HuH-7.5 (cell line): ENCODE measurements at regions not wholly inside any gene's neighbourhood (a gene's known extent, or its start where the extent isn't known, plus 50 kb on each side); places are given as distances from the start of the nearest gene placed in this dataset.
"Not testable (repeated sequence)": the region's sequence is repeated elsewhere in the genome, so short reads cannot be mapped to it uniquely, and the experiment has no call there.

Experiments
- DNase-seq: peaks from one replicate; pipeline ENCODE4 v3.0.0; 2011; ENCODE audit warnings: low spot score

DNA sequence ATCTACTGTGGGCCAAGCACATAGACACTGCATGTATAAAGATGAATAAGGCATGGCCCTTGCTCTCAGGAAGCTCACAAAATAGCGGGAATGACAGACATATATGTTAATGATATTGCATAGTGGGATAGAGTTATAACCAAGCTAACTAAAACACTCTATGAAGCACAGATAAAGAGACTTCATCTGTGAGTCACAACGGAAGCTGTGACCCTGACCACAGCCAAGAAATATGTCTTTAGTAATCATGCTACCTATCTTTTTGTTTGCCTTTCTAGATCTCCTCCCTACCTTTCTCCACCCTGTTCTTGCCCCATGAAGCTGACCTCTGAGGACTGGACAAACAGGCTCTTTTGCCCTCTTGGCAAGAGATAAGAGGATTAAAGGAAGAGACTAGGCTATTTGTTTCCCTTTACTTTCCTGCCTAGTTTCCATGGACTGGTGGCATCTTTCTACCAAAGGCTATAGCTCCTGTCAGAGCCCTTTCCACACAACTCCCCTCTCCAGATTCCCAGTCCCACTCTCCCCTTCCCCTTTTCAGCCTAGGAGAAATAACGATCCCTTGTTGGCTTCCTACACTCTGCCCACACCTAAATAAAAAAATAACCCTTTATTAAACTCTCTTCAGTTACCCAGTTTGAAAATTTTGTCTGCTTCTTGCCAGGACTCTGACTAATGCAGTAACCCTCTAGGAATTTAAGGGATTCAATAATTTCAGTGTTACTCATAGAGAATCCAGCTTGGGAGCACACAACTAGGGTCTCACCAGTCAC lies 504.9 kb upstream of the MARCKS start:
- DNase-seq, result no peak

DNA sequence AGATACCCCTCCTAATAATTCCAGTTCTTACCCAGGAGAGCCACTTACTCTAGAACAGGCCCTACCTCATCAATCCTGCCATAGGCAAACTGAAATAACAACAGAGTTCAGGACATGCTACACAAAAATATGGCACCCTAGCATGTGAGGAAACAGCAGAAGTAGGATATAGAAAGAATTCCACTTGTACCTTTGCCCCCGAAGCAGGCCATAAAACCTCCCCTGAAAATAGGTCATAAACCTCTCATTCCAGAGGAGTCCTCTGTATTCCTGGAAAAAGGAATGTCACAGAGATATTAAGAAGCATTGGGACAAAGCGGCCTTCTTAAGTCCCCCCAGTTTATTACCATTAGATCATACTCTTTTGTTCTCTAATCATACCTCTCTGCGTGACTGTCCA lies 504.3 kb upstream of the MARCKS start:
- DNase-seq, result no peak

DNA sequence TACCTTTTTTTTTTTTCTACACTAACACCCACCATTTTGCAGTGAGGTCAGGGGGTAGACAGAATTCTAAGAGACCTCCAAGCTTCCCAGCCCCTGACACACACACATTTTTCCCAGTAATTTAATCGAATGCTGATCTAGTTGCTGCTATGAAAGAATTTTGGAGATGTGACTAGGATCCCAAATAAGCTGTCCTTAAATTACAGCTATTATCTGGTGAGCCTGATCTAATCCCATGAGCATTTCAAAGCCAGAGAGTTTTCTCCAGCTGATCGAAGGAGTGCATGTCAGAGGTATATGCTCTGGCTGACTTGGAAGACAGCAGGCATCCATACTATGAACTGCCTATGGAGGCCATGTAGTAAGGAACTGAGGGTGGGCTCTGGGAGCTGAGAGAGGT lies 503.8 kb upstream of the MARCKS start:
- no peak for DNase-seq

DNA sequence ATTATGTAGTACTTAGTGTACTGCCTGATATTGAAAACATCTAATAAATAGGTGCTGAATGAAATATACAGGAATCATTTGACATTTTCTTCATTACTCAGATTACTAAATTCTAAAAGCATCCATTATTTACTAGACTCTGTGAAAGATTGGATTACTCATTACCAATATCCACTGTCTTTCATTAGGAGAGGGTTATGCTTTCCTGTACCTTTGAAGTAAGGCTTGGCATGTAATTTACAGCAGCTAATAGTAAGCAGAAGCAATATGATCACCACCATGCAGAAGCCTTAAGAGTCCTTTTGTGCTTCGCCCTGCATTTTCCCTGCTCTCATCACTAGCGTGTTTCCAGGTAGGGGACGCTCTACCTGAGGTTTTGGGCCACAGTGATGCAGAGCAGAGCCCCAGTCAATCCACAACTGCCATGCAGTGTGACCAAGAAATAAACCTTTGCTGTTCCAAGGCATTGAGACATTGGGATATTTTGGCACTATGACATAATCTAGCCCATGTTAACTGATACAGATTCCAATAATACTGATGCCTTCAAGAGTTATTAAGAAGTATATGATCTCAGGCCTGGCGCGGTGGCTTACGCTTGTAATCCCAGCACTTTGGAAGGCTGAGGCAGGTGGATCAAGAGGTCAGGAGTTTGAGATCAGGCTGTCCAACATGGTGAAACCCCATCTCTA lies 502.8 kb upstream of the MARCKS start:
- no peak for DNase-seq

DNA sequence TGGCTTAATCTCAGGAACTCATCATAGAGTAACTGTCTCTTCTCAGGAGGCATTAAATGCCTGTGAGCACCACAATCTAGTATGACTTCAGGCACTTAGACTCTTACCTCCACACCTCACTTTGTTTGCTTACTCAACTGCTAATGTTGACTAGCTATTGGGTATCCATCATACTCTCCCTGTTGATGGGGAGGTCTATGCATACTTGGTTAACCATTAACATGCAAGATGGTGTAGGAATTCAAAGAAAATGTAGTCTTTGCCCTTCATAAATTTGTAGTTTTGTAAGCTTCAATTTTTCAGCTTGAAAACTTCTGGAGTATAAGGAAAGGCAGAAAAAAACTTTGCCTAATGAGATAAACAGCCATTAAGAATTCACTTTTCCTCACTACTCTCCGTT lies 501.0 kb upstream of the MARCKS start:
- DNase-seq, result peak; percentile 28

DNA sequence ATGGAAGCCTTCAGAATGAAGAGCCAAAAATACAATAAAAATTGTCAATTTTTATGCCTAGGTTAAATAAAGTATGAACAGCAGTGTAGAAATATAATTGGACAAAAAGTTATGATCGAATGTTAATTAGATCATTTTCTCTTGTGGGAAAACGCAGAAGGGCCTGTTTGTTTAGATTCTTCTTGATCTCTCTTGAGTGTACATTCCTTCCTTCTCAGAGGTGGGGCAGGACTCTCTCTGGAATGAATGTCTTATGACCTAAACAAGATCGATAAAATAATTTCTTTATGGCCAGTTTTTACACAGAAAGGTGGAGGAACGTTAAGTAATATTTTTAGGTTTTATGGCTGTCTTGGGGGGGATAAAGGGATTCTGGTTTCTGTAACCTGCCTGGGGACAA lies 500.1 kb upstream of the MARCKS start:
- DNase-seq, result no peak

DNA sequence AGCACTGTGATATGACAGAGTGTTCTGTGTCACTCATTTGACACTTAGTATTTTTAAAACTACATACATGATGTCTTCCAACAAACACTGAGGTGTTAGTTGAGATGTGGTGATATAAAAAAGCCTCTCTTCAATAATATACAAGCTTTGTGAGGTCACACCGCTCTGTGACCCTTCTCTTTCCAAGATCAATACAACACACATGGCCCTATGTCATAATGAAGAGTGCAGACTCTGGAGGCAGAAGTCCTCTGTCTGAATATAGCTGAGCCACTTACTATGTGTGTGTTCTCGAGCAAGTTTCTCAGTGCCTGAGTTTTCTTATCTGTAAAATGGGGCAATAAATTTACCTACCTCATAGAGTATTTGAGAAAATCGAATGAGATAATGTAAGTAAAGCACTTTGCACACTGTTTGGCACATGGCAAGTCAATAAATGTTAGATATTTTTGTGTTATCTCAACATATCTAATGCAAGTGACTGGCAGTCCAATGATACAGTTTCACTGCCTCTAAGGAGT lies 499.0 kb upstream of the MARCKS start:
- no peak for DNase-seq

DNA sequence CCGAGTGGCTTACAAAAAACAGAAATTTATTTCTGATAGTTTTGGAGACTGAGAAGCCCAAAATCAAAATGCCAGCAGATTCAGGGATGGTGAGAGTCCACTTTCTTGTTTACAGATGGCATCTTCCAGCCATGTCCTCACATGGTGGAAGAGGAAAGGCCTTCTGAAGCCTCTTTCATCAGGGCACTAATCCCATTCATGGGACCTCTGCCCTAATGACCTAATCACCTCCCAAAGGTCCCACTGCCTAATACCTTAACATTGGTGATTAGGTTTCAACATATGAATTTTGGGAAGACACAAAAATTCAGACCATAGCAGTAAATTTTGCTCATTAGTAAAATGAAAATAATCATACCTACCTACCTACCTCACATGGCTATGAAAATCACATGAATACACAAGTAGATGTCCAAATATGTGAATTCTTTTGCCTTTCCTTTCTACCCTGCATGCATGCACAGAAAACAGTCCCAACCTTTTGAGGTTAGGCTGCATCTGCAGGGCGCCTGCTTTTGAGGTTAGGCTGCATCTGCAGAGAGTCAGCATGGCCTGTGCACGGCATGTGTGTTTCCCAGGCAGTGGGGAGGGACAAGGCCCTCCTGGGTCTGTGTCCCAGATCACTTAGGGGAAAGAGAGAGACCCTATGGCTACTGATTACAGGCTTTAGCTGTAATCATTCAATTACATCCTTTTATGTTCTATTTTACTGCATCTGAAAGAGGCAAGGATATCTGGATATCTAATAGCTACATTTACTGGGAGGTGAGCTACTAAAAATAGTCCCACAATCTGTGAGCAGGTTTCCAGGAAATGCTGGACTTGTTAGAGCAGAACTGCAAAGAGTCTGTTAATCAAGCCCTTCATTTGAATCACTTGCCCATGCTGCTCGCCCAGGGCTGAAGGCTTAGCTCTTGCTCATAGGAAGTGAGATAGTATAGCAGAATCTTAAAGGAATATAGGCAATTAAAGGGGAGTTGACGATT lies 497.7 kb upstream of the MARCKS start:
- DNase-seq, result no peak

DNA sequence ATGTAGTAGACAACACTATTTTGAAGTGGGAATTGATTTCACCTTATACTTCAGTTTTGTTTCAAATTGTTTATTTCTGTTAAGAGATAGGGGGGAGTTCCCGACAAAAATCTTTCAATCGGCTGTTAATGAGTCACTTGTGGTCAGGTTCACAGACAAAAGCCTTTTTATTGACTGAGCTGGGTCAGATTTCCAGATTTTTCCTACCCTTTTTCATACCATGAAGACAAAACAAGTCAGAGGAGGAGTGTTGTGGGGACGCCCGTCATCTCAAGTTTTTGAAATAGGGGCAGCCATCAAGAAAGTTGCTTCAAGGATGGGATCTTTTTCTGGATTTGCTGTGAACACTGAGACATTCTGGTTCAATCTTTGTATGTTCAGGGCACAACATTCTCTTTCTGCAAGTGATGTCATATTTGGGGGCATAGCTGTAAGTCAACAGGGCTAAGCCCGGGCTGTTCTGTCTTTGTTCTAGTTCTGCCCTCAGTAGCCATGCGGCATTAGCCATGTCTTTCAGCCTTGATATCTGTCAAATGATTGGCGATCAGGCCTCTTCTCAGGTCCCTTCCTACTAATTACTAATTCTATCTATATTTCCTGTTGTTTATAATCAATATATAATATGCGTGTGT lies 496.0 kb upstream of the MARCKS start:
- no peak for DNase-seq

DNA sequence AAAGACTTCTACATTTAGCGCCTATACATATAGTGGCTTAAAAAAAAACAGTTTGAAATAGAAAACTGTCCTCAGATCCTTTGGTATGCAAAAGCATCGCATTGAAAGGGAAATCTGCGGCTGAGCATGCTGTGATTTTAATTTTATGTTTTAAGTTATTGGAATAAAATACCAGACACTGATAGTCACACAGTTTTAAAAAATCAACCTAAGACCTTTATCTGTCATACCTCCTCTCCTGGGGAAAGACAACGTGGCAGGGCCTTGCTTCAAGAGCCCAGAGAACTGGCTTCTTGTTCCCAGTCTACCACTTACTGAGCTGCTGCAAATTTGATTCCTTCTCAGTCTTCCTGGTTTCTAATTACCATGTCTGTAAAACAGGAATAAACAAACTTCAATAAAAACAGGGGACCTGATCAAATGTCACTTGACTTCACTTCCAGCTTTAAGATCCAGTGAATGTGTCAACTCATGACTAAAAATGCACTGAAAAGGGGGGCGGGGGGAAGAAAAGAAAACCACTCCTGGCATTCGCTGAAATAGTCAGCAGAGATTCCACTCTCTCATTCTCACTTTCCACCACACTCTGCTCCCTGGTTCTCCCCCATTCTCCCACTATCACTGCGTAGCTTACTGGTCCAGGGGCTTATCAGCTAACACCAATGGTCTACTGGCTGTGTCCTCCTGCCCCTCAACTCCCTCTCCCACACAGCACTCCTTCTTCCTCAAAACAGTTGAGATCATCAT lies 494.7 kb upstream of the MARCKS start:
- DNase-seq, result no peak

DNA sequence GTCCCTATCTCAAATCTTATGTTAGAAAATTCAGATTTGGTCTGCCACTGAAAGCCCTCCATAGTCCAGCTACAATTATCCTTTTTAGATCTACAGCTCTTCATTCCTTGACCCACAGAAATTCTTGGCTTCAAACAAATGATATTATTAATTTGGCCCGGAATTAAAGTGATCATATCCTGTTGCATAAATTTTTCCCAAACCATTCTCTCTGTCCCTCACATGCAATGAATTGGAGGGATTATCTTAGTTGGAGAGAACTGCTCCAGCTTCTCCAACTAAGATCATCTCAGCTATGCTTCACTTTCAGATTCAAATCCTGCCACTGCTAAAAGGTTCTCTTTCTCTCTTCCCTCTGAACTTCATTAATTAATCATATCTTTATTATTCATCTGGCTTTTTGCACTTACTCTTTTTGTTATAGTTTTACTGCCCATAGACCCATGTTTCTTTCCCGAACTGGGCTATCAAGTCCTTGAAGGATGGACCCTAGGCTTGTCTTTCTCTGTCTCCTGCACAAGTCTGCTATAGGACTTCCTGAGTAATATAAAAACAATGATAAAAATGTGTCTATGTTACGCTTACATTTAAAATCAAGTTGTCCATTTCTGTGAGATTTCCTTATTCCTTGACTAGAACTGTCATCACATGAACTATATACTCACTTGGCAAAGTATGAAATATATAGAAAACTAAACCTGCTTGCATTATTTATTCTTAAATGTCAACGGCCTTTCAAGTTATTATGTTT lies 493.9 kb upstream of the MARCKS start:
- DNase-seq, result no peak

DNA sequence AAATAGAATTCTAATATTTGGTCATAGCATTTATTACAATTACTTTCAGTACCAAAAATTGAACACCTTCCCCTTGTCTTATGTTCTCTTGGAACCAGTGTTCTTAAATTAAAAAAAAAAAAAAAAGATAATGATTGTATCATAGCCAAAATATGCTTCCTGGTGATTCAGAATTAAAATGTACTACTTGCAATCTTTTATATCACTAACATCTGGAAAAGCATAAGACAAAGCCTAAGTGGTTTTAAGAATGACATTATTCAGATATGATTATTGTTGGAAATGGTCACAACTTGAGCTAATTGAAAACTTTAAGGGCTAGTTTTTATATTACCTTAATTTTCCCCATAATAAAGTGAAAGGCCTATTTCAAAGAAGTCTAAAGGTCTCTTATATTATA lies 493.3 kb upstream of the MARCKS start:
- DNase-seq, result no peak

DNA sequence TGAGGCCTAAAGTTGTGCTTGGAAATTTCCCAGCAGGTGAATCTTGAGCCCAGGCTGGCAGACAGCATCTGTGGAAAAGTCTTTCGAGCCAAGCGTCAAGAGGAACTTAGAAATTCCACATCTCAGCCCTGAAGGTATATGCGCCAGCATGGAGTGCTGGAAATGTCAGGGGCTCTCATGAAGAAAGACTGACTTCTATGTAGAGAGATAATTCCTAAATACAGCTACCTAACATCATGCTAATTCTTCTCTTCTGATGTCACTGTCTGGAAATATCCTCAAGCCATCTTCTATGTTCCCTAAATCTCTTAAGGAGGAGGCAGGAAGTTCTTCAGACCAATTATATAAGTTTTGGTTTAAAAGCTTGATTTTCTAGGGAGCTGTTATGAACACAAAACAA lies 492.4 kb upstream of the MARCKS start:
- DNase-seq, result no peak

DNA sequence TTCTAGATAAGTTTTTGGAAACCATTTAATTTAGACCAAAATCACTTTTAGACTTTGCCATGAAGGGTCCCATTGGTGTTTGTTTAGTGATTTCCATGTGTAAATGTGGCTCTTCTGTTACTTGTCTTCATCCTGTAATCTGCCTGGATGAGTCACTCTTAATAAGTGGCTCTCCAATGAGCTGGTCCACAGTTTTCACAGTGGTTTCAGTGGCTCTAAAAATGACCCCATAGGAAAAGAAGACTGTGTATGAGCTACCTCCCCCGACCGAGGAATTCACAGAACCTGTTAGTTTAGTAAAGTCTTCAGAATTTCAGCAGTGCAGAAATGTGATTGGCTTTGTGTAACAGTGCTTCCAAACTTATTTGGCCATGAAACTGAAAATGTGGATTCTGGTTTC lies 492.0 kb upstream of the MARCKS start:
- DNase-seq, result no peak

DNA sequence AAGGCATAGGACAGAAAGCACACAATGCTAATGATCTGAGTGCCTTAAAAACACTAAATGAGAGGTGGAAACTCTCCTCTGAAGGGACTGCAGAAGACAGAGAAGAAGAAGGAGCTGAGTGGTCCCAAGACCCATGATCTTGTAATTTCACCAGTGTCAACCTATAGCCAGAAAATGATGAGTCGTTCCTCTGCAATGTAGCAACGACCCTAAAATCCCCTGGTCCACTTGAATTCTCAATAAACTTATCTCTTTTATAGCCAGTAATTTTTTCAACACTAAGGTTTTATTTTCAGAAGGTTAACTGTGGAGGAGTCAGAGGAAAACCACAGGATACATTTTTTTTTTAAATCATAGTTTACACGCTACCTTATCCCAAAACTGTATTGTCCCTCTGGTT lies 490.6 kb upstream of the MARCKS start:
- DNase-seq, result no peak

DNA sequence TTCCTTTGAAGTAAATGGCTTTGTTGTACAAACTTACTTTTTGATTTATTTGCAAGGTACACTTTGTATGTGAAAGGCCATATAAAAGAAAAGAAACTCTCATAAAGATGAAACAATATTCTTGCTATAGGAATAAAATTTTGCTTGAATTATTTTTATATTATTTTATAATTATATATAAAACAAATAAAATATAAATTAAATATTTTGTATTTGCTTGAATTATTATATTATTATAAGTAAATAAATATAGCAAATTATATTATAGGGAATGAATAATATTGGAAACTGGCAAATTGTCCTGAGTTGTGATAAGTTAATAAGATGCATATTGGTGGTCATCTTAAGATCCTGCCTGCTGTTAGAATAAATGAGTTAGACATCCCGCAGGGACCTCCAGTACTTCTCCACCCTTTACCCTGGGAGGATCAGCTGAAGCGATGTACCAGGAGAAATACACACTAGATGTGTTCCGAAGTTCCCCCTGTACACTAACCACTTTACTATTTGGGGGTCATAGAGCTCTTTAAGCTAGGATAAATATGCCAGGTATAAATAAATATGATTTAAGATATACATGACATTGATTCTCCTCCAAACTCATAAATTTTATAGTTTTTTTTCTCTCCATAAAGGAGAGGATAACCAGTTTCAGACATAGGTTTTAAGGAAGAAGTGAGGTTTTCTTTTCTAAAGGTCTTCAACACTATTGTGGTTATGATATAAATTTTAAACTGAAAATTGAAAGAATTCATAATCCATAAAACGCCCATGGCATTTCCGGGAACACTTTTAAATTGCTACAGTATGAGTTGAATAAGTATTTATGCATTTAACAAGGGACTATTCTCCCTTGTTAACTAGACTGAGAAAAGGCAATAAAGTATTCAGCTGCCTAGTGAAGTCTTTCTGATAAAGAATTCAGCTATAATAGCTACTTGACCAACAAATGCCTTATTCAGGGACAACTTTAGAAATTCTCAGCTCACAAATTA lies 486.3 kb upstream of the MARCKS start:
- DNase-seq, result no peak

DNA sequence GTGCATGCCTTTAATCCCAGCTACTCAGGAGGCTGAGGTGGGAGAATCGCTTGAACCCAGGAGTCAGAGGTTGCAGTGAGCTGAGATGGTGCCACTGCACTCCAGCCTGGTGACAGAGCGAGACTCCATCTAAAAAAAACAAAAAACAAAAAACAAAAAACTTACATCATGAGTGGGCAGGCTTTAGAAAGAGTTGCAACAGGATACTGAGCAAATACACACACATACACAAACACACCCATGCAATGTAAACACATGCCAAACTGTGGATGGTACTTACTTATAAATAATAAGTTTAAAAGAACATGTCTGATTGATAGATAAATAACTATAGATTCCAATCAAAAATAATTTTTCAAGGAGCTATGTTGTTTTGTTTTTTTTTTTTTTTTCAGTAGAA lies 481.7 kb upstream of the MARCKS start:
- DNase-seq, result not testable (repeated sequence)

DNA sequence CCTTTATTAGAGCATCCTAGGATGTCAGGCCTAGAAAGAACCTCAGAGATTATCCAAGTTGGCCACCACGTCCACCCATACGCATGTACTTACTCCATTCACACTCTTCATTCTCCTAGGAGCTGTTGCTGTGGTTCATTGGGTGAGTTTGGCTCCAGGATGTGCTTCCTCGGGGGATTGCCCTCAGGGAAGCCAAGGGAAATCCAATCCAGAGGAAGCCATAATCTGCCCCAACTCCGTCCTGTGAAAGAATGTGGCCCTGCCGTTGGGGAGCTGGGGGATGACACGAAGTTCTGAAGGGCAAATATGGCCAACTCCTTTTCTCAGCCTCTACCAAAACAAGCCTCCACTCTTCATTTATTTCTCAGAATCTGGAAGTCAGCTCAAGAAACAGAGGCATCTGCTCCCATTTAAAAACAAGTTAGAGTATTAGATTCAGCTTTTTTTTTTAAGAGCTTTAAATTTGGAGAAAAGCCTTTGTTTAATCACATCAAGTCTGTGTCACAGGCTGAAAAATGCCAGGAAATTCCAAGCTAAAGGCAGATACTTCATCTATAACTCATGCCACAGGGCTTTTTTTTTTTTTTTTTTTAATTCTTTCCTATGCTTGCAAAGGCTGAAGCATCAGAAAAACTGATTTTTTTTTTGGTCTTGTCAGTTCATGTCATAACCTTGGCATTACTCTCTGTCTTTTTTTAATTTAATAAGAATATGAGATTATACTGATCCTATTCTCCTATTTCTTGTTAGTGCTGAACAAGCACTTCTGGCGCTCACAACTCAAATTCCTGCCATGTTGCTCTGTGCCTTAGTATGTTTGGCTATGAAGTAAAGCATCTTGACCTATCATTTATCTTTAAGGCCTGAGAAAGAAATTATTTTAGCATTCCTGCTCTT lies 480.9 kb upstream of the MARCKS start:
- no peak for DNase-seq
